NCI-H226 (cell line): ENCODE measurements at regions not wholly inside any gene's neighbourhood (a gene's known extent, or its start where the extent isn't known, plus 50 kb on each side); places are given as distances from the start of the nearest gene placed in this dataset.
"Not testable (repeated sequence)": the region's sequence is repeated elsewhere in the genome, so short reads cannot be mapped to it uniquely, and the experiment has no call there.

Experiments
- DNase-seq: peaks from one replicate; pipeline ENCODE4 v3.0.0-alpha.2; 2015

DNA sequence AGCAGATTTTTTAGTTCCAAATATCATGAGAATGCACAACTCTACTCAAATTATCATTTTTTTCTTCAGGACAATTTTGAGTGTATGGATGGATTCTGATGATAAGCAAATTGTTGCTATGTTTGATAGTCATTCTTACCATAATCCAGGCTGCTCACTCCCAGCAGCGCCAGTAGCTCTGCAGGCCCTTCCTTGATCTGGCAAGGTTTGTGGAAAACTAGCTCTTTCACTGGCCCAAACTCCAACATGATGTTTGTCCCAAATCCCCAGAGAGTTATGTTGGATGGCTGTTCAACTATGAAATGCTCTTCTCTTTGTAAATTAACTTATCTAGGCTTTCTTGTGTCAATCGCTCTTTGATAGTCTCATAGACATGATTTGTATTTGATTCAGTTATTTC, 933.7 kb downstream of the DNAJB9 start:
- no peak for DNase-seq

DNA sequence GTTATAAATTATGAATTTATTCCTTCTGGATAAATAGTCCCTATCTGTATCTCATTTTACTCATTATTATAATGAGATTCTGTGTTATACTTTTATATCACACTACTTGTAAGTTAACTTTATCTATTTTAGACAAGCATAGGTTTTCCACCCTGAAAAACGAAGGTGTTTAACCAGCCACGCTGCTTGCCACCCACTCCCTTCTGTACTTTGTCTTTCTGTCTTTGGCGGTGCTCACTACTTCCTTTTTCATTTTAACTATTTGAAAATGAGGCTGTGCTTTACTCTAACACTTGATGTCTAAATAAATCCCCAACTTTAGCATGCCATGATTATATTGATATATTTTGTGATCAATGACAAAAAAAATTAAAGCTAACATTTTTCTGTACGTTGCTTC, 952.9 kb downstream of the DNAJB9 start:
- no peak for DNase-seq

DNA sequence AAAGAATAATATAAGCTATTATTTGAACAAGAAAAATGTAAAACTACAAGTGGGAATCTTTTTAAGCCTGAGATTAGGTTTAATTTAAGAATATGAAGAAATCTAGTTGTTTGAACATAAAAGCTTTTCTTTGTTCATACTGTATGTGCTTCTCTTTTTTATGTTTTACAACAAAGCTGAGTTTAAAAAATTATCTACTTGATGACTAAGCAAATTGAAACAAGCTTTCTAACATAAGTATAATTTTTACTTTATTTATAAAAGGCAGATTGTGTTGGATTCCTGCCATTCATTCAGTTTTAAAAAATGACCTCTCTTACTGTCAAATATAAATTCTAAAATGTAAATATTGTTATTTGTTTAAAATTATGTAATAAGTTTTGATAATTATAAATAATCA, 958.2 kb downstream of the DNAJB9 start:
- no peak for DNase-seq

DNA sequence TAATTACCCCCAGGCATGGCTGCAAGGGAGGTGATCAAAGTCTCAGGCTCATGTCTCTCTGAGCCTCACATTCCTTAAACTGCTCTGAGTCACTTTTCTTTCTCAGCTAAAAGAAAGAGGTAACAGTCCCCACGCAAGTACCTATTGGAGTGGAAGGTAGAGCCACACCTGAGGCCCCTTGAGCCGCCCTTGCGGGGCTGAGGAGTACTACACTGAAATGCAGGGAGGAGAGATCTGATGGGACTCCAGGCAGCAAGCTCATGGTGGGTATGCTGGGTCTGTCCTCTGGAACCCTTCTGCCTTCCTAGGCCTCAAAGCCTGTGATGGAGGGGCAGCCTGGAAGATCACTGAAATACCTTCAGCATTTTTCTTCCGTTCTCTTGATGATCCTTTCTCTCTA, 960.0 kb downstream of the DNAJB9 start:
- DNase-seq, result no peak

DNA sequence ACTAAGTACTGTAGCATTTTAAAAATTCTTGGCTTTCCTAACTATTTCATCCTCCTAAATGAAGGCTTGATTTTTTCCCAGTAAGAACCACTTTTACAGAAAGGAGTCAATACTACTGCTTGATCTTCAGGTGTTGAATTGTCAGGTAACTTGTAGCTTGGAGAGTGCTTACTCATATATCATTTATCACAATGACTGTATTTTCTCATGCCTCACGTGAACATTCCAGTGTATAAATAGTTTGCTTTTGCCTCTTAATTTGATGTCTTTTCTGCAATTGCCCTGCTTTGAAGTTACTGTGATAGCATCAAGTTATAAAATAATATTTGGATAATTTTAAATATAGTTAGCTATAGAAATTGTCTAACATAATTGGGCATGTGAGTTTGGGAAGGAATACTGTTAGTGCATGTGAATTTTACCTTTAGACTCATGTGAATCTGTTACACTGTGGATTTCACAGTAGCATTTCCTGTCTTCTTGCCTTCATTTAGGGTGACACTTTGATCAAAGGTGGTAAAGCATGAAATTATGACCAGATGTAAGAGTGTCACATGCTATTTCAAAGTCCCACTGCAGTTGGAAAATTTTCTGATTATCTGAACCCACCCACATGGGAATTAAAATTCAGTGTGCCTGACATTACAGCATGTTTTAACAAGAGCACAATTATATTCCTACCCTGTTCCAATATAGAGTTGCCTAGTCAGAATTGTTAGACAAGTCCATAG, 962.8 kb downstream of the DNAJB9 start:
- no peak for DNase-seq

DNA sequence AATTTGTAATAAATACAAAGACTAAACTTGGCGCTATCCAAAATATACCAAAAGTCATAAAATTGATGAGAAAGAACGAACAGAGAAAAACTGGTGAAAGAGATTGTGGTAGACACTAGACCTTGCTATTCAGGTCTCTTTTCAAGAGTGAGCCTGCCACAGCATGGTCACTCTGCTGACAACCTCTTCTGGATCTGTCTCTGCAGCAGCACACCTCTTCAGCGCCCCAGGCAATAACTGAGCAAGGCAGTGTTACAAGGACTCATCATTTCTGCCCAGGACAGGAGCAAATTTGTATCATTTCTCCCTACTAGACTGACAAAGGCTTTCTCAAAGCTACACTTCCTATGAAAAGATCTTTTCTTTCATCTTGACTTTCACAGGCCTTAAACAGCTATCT, 976.0 kb downstream of the DNAJB9 start:
- no peak for DNase-seq

DNA sequence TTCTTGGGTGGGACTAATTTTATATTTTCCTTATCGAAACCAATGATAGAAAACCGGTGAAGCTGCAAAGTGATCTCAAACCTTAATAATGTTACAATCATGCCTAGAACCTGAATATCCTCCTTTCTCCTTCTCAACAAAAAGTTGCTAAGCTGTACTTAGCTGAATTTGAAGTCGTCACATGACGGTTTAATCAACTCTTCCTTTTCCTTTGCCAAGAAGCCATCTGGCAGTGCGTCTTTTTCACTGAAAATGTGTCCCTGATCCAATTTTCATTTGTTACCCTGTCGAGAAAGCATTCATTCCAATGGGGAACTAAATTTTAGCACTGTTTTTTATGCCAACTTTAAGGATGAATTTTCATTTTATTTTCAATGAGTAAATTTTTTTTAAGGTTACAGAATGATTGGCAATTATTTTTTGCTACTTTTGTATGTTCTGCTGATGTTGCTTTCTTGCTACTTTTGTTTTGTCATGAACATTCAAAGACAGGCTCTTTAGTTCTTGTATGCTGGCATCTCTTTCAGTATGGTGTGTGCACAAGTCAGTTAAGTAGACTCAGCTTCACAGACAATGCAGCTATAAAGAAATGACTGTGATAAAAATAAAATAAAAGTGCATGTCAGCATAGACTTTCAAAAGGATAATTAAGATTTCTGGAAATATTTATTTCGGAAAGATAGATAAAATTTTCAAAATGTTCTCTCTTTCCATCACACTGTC, 980.0 kb downstream of the DNAJB9 start:
- DNase-seq, result no peak

DNA sequence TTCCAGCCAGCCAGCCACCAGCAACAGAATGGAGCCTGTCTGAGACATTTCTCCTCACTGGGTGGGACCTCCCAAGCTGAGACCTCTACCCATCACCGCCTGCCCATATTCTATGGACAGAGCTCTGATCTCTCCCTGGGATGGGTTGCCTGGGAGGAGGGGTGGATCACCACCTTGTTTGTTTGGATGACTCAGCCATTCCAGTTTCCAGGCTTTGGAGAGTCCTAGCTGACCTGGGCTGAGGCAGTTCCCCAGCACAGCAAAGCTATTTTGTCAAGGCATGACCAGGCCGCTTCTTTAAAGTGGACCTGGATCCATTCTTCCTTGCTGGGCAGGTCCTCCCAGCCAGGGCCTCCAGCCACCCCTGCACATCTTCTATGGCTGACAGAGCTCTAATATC, 982.3 kb downstream of the DNAJB9 start:
- no peak for DNase-seq

DNA sequence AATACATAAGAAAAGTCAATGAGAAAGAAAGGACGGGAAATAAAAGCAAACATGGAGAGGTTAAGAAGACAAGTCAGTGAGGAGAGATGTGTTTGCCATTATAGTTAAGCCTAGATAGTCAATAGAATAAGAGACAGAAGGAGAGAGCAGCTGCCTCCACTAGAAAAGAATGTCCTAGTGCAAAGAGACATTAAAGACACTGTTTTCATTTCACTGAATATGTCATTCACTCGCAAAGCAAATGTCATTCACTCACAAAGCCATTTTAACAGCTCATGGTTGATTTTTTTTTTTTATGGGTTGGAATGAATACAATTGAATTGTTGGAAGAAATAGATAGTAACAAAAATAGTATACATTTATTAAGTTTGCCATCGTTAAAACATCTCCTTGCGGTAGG, 1007.6 kb downstream of the DNAJB9 start:
- DNase-seq, result no peak

DNA sequence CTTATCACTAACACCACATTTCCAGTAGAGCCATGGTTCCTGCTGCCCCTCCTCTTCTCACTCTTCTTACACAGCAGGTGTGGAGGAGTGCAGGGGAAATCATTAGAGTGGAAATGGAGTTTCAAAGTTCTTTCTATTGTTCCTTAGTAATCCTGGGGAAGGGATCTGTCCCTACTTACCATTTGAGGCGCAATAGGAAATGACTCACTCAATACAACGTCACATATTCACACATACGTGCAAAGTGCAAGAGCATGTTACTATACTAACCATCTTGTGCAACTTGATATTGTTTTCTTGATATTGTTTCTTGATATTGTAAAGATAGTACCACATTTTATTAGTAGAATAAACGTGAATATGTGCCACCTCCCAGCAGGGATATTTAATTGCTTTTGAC, 1010.2 kb downstream of the DNAJB9 start:
- no peak for DNase-seq

DNA sequence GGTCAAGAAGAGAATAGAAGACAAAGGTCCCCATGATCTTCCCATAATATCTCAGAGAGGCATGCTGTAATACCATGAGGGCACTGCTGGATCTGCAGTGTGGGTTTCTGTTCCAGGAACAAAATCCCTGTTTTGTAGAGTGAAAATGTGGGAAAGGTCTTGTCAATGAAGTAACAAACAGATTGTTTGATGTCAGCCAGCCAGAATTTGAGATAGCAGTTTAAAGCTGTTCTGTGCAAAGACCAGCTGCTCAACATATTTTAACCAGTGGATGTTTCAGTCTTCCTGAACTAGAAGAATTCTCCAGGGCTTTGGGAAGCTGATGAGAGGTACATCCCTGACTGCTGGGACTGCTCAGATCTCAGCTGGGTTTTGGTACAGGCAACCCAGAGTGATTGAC, 1012.5 kb downstream of the DNAJB9 start:
- DNase-seq, result no peak

DNA sequence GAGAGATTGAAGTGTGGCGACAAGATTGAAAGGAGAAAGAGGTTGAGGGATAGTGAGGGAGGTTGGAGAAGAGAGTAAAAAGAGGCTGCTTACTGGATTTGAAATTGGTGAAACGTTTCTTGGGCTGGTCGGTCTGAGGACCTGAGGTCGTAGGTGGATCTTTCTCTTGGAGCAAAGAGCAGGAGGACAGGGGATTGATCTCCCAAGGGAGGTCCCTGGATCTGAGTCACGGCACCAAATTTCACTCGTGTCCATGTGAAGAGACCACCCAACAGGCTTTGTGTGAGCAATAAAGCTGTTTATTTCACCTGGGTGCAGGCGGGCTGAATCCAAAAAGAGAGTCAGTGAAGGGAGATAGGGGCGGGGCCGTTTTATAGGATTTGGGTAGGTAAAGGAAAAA, 1027.3 kb downstream of the DNAJB9 start:
- DNase-seq, result not testable (repeated sequence)

DNA sequence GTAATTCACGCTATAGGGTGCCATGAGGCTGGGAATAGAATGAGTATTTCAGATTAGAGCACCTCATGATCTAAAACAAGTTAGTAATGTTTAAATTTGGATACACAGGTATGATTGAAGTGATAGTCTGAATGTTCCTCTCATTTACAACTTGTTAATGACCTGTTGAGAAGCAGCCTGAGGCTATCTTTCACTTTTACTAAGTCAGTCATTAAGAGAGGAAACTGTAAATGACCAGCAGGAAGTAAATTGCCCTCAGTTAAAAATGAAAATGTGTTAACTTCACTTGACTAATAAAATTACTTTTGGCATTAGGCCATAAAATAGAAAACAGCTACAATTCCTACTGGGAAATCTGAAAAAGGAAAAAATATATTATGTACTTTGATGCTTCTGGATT, 1042.0 kb downstream of the DNAJB9 start:
- DNase-seq, result no peak

DNA sequence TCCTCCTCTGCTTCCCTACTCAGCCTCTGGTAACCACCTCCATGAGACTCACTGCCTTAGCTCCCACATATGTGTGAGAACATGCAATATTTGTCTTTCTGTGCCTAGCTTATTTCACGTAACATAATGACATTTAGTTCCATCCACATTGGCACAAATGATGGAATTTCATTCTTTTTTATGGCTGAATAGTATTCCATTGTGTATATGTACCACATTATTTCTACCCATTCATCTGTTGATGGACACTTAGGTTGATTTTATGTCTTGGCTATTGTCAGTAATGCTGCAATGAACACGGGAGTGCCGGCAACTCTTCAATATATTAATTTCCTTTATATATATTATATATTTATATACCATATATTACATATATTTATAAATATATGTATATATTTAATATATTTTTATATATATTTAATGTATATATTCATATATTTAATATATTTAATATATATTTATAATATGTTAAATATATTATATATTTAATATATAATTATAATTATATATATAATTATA, 1046.9 kb downstream of the DNAJB9 start:
- DNase-seq, result no peak

DNA sequence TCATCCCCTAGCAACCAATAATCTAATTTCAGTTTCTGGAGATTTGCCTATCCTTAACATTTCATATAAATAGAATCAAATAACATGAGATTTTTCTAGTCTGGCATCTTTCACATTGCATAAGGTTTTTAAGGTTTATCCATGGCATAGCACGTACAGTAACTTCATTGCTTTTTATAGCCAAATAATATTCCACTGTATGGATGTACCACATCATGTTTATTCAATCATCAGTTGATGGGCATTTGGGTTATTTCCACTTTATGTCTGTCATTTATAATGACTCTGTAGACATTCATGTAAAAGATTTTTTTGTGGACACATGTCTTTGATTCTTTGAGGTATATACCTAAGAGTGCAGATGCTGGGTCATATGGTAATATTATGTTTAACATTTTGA, 1052.6 kb downstream of the DNAJB9 start:
- DNase-seq, result no peak

DNA sequence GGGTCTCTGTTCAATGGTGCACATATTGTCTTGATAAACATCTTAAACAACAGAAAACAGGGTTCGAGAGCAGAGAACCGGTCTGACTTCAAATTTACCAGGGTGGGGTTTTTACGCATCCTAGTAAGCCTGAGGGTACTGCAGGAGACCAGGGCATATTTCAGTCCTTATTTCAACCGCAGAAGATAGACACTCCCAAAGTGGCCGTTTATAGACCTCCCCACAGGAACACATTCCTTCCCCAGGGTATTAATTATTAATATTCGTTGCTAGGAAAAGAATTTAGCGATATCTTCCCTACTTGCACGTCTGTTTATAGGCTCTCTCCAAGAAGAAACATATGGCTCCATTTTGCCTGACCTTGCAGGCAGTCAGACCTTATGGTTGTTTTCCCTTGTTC, 1063.2 kb downstream of the DNAJB9 start:
- not testable (repeated sequence) for DNase-seq

DNA sequence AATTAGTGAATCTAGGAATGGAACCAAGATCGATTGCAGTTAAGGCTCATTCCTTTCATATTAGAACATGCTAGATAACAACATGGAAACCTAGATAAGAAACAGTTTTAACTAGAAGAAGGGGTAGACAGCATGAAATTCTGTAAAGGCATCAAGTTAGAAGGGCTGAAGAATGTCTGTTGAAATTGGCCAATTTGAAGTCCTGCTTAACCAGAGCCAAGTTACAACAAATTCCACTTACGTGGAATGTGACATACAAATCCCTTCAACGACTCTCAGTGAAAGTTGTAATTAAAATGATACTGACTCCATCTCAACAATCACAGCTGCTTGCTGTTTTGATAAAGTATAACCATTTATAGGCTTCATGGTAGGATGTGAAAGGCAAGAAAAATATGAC, 1065.7 kb downstream of the DNAJB9 start:
- DNase-seq, result no peak

DNA sequence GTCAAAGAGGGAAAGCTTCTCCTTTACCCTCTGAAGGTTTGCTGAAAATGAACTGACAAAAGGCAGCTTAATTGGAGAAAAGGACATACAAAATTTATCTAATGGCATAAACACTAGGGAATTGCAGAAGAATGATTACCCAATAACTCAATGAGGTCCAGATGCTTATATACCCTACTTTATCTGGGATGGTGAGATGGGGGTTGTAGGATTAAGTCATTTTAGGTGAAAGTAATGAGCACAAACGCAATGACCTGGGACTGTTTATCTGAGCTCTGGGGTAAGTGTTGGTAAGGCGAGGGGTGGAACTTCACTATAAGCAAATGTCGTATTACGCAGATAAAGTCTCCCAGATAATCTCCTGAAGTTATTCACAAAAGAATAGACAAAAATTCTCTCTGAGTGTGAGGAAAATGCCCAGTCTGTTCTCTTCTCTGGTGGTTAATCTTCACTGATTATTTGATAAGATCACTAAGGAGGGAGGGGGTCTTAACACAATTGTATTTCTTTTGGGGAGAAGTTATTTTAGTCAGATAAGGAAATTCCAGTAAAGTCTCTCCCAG, 1067.8 kb downstream of the DNAJB9 start:
- DNase-seq, result no peak

DNA sequence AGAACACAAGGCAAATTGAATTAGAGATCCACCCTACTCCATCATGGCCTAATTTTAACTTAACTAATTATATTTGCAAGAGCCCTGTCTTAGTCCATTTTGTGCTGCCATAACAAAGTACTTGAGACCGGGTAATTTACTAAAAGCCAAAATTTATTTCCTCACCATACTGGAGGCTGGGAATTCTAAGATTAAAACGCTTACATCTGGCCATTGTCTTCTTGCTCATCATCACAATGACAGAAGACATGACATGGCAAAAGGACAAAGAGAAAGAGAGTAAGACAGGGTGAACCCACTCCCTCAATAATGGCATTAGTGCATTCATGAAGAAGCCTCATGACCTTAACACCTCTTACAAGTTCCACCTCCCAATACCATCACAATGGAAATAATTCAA, 1068.6 kb downstream of the DNAJB9 start:
- no peak for DNase-seq

DNA sequence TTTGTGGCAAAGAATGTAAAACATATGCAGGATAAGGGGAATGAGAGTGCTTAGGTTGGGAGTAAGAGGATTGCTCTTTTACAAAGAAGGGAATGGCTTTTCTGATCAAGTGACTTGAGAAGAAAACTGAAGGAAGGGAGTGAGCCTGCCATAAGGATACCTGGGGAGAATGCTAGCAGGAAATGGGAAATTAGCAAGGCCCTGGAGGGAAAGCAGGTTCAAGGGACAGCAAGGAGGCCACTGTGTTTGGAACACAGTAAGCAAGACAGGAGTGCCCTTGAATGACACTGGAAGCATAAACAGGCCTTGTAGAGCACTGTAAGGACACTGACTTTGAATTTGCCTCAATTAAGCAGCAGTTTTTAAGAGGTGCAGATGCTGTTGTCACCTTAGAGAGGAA, 1069.9 kb downstream of the DNAJB9 start:
- no peak for DNase-seq

DNA sequence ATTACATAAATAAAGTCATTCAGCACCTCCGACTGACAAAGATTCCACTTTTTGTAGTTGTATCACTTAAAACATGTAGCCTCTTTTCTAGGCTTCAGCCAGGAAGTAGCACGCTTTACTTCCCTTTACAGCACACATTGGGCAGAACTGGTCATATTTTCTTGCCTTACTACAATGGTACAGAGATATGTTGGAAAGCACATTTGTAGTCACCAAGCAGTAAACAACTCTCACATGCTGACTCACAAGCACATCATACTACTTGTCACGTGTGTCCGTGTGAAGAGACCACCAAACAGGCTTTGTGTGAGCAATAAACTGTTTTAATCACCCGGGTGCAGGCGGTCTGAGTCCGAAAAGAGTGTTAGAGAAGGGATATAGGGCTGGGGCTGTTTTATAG, 1071.8 kb downstream of the DNAJB9 start:
- no peak for DNase-seq

DNA sequence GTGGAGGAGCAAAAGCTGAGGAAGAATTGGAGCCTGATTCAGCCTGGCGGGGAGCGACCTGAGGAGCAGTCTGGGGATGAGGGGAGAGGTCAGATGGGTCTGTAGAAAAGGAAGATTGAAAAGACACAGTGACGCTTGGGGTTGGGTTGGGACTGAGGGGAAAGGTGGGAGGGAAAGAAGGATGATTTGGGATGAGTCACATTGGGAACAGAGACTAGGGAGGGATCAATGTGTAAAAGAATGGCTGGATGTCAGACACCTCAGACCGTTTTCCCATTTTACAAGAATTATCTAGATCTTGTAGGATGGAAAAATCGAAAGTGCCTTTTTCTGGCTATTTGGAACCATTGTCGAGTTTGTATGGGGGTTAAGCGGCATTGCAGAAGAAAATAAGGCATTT, 1076.5 kb downstream of the DNAJB9 start:
- no peak for DNase-seq

DNA sequence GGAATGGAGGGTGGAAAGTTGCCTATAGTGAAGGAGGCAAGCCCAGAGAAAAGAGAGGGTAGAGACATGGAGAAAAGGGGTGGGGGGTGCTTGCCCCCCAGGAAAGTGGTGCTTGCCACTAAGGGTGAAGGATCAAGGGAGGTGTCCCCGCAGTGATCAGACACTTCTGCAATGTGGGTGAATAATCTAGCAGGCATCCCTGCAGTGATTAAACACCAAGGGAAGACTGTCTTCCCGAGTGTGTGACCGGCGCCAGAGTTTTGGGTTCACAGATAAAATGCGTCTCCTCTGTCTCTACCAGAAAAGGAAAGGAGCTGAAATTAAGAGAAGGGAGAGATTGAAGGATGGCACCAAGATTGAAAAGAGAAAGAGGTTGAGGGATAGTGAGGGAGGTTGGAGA, 1076.9 kb downstream of the DNAJB9 start:
- not testable (repeated sequence) for DNase-seq

DNA sequence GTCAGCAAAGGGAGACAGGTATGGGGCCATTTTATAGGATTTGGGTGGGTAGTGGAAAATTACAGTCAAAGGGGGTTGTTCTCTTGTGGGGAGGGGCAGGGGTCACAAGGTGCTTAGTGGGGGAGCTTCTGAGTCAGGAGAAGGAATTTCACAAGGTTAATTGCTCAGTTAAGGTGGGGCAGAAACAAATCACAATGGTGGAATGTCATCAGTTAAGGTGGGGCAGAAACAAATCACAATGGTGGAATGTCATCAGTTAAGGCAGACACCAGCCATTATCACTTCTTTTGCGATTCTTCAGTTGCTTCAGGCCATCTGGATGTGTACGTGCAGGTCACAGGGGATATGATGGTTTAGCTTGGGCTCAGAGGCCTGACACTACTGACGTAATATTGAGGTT, 1077.6 kb downstream of the DNAJB9 start:
- not testable (repeated sequence) for DNase-seq
